Type B pancreatic cell (in vitro differentiated cells): ENCODE measurements at regions not wholly inside any gene's neighbourhood (a gene's known extent, or its start where the extent isn't known, plus 50 kb on each side); places are given as distances from the start of the nearest gene placed in this dataset.

Experiments used
- DNase-seq: peaks from one replicate; pipeline ENCODE4 v3.0.0; 2021; ENCODE audit warnings: mixed read lengths; ENCODE audit not compliant: unreplicated experiment; ENCODE audit errors: extremely low spot score
- H3K27ac Mint-ChIP-seq: 2 replicates; pipeline ENCODE4 v1.8.0; 2021; ENCODE audit warnings: mild to moderate bottlenecking, mixed read lengths
- H3K27me3 Mint-ChIP-seq: 2 replicates; pipeline ENCODE4 v1.8.0; 2021; ENCODE audit warnings: mixed read lengths
- H3K36me3 Mint-ChIP-seq: 2 replicates; pipeline ENCODE4 v1.8.0; 2021; ENCODE audit warnings: mixed read lengths
- H3K4me1 Mint-ChIP-seq: one replicate; pipeline ENCODE4 v1.8.0; 2021; ENCODE audit warnings: mixed read lengths; ENCODE audit not compliant: unreplicated experiment
- H3K4me3 Mint-ChIP-seq: 2 replicates; pipeline ENCODE4 v1.8.0; 2021; ENCODE audit warnings: mild to moderate bottlenecking, mixed read lengths
- H3K9me3 Mint-ChIP-seq: 2 replicates; pipeline ENCODE4 v1.8.0; 2021; ENCODE audit warnings: mixed read lengths
- TF ChIP-seq, protein P1 (sequence below): fragments of 200-600 bp; sonication (generic); conservative IDR thresholded peaks from 2 replicates; pipeline ENCODE4 v1.5.0; 2021; ENCODE audit warnings: antibody characterized with exemption, mild to moderate bottlenecking

DNA sequence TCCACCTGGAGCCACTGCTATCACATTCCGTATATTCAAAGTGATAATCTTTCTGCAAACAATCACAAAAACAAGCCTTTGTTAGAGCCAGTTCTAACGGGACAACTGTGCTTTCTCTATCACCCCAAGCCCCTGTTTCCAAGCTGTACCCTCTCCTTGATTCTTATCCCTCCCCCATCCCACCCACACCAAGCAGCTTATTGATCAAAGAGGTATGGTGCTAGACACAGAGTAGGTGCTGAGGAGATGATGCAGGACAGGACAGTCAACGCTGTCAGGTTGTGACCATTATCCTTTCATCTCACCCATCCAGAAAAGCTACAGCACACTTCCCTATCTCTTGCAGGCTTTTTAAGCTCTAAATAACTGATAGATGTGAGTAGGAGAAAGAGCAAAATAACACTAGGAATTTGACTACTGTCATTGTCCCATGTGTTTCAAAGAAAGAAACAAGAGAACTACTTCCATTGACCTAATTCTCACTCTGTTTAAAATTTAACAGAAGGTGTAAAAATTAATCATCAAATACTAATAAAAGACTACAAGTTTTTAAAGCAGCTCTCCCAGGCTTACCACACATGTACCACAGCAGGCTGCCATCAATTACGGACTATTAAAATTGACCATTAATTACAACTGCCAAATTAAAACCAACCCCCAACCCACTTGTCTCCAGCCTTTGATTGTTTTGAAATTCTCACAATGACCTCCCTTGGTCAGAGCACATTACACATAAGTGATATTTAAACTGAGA lies 94.3 kb downstream of the ELAPOR2 start:
- TF ChIP-seq, protein P1, sequence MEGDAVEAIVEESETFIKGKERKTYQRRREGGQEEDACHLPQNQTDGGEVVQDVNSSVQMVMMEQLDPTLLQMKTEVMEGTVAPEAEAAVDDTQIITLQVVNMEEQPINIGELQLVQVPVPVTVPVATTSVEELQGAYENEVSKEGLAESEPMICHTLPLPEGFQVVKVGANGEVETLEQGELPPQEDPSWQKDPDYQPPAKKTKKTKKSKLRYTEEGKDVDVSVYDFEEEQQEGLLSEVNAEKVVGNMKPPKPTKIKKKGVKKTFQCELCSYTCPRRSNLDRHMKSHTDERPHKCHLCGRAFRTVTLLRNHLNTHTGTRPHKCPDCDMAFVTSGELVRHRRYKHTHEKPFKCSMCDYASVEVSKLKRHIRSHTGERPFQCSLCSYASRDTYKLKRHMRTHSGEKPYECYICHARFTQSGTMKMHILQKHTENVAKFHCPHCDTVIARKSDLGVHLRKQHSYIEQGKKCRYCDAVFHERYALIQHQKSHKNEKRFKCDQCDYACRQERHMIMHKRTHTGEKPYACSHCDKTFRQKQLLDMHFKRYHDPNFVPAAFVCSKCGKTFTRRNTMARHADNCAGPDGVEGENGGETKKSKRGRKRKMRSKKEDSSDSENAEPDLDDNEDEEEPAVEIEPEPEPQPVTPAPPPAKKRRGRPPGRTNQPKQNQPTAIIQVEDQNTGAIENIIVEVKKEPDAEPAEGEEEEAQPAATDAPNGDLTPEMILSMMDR: no peak
- peaks cover 40% of the 10 kb centered on the region for H3K4me1 Mint-ChIP-seq
- no peak overlapping the region for H3K4me3 Mint-ChIP-seq
- peaks cover 5% of the 10 kb centered on the region for H3K36me3 Mint-ChIP-seq
- no peaks in the 10 kb centered on the region for H3K9me3 Mint-ChIP-seq
- DNase-seq: no peak
- H3K27me3 Mint-ChIP-seq: no peaks in the 10 kb centered on the region
- no peak overlapping the region for H3K27ac Mint-ChIP-seq

DNA sequence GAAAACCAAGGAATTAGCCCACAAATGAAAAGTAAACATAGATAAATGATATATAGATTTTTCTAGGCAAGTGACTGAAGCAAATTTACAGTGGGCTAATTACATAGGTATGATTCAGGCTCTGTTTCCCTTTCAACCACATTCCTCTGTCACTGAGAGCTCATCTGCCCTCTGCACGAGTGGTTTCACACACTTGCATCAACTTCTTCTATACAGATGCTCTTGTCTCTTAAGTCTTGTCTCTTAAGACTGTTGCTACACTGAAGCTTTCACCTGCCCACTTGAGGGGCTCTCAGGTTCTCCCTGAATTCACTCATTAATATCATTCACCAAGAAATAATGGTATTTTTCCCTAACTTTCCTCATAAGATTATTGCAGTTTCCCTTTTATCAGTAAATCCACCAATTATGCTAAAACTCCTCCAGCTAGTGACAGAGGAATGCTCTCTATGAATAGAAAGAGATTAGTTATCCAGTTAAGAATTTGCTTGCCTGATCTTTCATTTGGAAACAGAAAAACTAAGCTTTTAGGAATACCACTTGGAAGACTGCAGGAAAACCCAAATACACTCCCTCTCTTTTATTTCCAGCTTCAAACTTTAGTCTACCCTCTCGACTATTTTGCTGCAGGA lies 95.7 kb downstream of the ELAPOR2 start:
- TF ChIP-seq, protein P1: no peak
- no peak overlapping the region for H3K27ac Mint-ChIP-seq
- DNase-seq: no peak

DNA sequence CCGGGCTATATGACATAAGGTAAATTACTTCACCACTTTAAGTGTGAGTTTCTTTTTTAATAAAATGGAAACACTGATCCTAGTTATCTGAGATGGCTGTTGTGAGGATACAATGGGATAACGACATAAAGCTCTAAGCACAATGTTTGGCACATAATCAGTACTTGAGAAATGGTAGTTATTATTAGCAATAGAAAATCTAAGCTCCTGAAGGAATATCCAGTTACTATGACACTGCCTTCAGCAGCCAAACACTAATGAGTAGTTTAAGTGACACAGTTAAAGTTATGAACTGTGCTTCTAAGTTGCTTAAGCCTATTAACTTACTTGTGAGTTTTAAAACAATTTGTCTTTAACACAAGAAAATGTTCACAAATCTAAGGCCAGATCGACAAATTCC lies 96.8 kb downstream of the ELAPOR2 start:
- H3K4me3 Mint-ChIP-seq: no peak overlapping the region
- DNase-seq: no peak
- H3K27me3 Mint-ChIP-seq: no peaks in the 10 kb centered on the region
- TF ChIP-seq, protein P1: no peak
- peaks cover 39% of the 10 kb centered on the region for H3K4me1 Mint-ChIP-seq
- peaks cover 7% of the 10 kb centered on the region for H3K9me3 Mint-ChIP-seq
- H3K36me3 Mint-ChIP-seq: peaks cover 13% of the 10 kb centered on the region
- no peak overlapping the region for H3K27ac Mint-ChIP-seq

More for the DNA sequence above, 95.7 kb downstream of the ELAPOR2 start:
- Mint-ChIP-seq H3K9me3 (peaks cover 7% of the 10 kb centered on the region), H3K27me3 (no peaks in the 10 kb centered on the region), H3K4me3 (no peak overlapping the region), H3K4me1 (peaks cover 40% of the 10 kb centered on the region), H3K36me3 (peaks cover 13% of the 10 kb centered on the region)

DNA sequence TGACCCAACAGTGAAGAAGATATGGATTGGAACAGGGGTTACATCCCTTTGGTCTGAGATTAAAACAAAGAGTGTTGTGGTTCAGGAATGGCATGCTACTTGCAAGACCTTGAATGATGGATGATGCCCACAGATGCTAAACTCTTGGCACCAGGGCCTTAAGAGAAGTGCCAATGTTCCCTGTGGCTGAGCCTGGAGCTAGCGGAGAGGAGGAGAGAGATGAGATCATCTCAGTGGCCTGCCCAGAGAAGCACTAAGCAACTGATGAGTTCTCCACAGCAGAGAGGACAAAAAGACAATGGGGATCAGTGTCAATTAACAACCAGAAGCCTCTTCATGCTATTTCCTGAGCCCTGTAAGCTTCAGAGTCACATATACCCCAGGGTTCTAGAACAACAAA lies 97.8 kb downstream of the ELAPOR2 start:
- peaks cover 36% of the 10 kb centered on the region for H3K4me1 Mint-ChIP-seq
- TF ChIP-seq, protein P1: no peak
- no peak overlapping the region for H3K4me3 Mint-ChIP-seq
- peaks cover 7% of the 10 kb centered on the region for H3K9me3 Mint-ChIP-seq
- DNase-seq: no peak
- no peak overlapping the region for H3K27ac Mint-ChIP-seq
- H3K27me3 Mint-ChIP-seq: no peaks in the 10 kb centered on the region
- H3K36me3 Mint-ChIP-seq: peaks cover 13% of the 10 kb centered on the region

DNA sequence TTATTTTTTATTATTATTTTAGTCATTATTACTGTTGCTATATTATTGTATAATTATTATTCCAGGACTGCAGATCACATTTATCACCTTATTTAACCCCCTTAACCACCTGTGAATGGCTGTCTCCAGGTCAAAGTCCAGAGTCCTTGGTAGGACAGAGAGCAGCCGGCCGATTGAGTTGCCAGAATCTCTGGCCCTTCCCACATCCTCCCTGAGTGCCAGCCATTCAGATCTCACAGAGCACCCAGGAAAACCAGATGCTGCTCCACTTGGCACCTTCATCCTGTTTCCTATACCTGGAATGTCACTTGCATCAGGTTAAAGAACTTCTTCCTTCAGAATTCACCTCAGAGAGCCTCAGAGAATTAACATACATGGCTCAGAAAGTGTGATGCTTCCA lies 101.1 kb downstream of the ELAPOR2 start:
- DNase-seq: no peak
- H3K36me3 Mint-ChIP-seq: peaks cover 13% of the 10 kb centered on the region
- peaks cover 7% of the 10 kb centered on the region for H3K9me3 Mint-ChIP-seq
- H3K4me1 Mint-ChIP-seq: peaks cover 17% of the 10 kb centered on the region
- H3K27ac Mint-ChIP-seq: no peak overlapping the region
- no peaks in the 10 kb centered on the region for H3K27me3 Mint-ChIP-seq
- TF ChIP-seq, protein P1: no peak
- no peak overlapping the region for H3K4me3 Mint-ChIP-seq
